Fibroblast of lung (primary cell): ENCODE measurements at regions not wholly inside any gene's neighbourhood (a gene's known extent, or its start where the extent isn't known, plus 50 kb on each side); places are given as distances from the start of the nearest gene placed in this dataset.

Source experiments
- DNase-seq, 2 donors: peaks; one replicate each; pipeline versions ENCODE4 v3.0.0 to v3.0.0-alpha.2; 2010; ENCODE audit warnings: low read depth in 2 of 2
- H2AFZ ChIP-seq: 2 replicates; pipeline ENCODE4 v1.5.1; 2012; ENCODE audit warnings: low read length, control low read depth, inconsistent platforms
- H3K27ac ChIP-seq: 2 replicates; pipeline ENCODE4 v1.5.1; 2011; ENCODE audit warnings: low read length, control low read depth; ENCODE audit not compliant: insufficient read depth
- H3K27me3 ChIP-seq: 2 replicates; pipeline ENCODE4 v1.5.1; 2011; ENCODE audit warnings: mild to moderate bottlenecking, low read length; ENCODE audit not compliant: control insufficient read depth, insufficient read depth
- H3K36me3 ChIP-seq: 2 replicates; pipeline ENCODE4 v1.5.1; 2011; ENCODE audit warnings: low read length; ENCODE audit not compliant: control insufficient read depth, insufficient read depth
- H3K4me1 ChIP-seq: 2 replicates; pipeline ENCODE4 v1.5.1; 2011; ENCODE audit warnings: low read length; ENCODE audit not compliant: control insufficient read depth, insufficient read depth; ENCODE audit errors: extremely low read depth
- H3K4me2 ChIP-seq: 2 replicates; pipeline ENCODE4 v1.5.1; 2011; ENCODE audit warnings: low read length, control low read depth; ENCODE audit not compliant: insufficient read depth; ENCODE audit errors: extremely low read depth
- H3K4me3 ChIP-seq, 4 experiments: fragments of 200-600 bp in 1 of 4; sonication (generic) in 1 of 4; replicated peaks in 1 of 4; 2 replicates each; pipeline ENCODE4 v1.5.1; 2011 to 2016; ENCODE audit warnings: low read length in 4 of 4, low read depth in 3 of 4, mild to moderate bottlenecking in 3 of 4, control low read depth in 2 of 4, inconsistent platforms in 1 of 4, mixed read lengths in 1 of 4; ENCODE audit not compliant: insufficient read depth in 1 of 4; ENCODE audit errors: control extremely low read depth in 1 of 4
- H3K79me2 ChIP-seq: 2 replicates; pipeline ENCODE4 v1.5.1; 2012; ENCODE audit warnings: mild to moderate bottlenecking, low read length, inconsistent platforms; ENCODE audit not compliant: control insufficient read depth, insufficient read depth
- H3K9ac ChIP-seq: 2 replicates; pipeline ENCODE4 v1.5.1; 2011; ENCODE audit warnings: mild to moderate bottlenecking, low read length, control low read depth; ENCODE audit not compliant: insufficient read depth
- H3K9me3 ChIP-seq: 2 replicates; pipeline ENCODE4 v1.5.1; 2012; ENCODE audit warnings: low read depth, low read length; ENCODE audit not compliant: control insufficient read depth, insufficient read depth
- H4K20me1 ChIP-seq: 2 replicates; pipeline ENCODE4 v1.5.1; 2011; ENCODE audit warnings: low read length; ENCODE audit not compliant: control insufficient read depth, insufficient read depth; ENCODE audit errors: extremely low read depth
- CTCF ChIP-seq, 2 donors: IDR thresholded peaks in 1 of 2; conservative IDR thresholded peaks in 1 of 2; 1 replicate in 1 of 2; 2 replicates in 1 of 2; pipeline ENCODE4 v1.5.1; 2011 to 2012; ENCODE audit warnings: low read length in 2 of 2, control low read depth in 1 of 2, inconsistent platforms in 1 of 2, low read depth in 1 of 2, mild to moderate bottlenecking in 1 of 2
- EZH2 ChIP-seq: IDR thresholded peaks from 2 replicates; pipeline ENCODE4 v1.5.1; 2012; ENCODE audit warnings: low read length, control low read depth, mild to moderate bottlenecking; ENCODE audit errors: missing control alignments

DNA sequence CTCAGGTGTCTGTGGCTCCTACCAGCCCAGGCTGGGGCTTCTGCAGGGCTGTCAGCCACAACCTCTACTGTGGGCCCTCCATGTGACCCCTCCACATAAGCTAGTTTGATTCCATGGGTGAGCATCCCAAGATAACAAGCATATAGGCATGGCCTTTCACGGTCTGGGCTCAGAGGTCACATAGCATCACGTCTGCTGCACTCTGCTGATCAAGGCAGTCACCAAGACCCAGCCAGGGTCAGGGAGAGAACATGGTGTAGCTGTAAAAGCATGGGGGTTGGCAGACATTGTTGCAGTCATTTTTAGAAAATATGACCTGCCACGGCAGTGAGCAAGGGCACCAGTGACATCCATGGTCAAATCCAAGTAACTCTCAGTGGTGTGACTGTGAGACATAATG lies 698.8 kb downstream of the UQCRFS1 start:
- H3K4me1 ChIP-seq, result no peaks in the 10 kb centered on the region
- H3K36me3 ChIP-seq, result no peaks in the 10 kb centered on the region
- no peak overlapping the region for H3K4me3 ChIP-seq
- H3K79me2 ChIP-seq, result no peaks in the 10 kb centered on the region
- TF ChIP-seq EZH2 (no peak), CTCF (conservative IDR thresholded peaks at IDR 0.05 in 1 of 2, IDR thresholded peaks at IDR 0.05 in 1 of 2; ENCODE audit: low read depth in 1 of 2, low read length in 2 of 2) (no peak)
- DNase-seq, result no peak
- no peak overlapping the region for H3K4me2 ChIP-seq
- H3K27ac ChIP-seq, result no peak overlapping the region
- no peaks in the 10 kb centered on the region for H4K20me1 ChIP-seq
- no peak overlapping the region for H3K9ac ChIP-seq
- no peaks in the 10 kb centered on the region for H3K9me3 ChIP-seq
- H3K27me3 ChIP-seq, result no peaks in the 10 kb centered on the region
- no peak overlapping the region for H2AFZ ChIP-seq

- no peaks in the 10 kb centered on the region for H3K79me2 ChIP-seq
- TF ChIP-seq EZH2, result no peak
- no peak for TF ChIP-seq CTCF (conservative IDR thresholded peaks at IDR 0.05 in 1 of 2, IDR thresholded peaks at IDR 0.05 in 1 of 2; ENCODE audit: low read depth in 1 of 2, low read length in 2 of 2)
Measured at GRCh38 chr19:28511655-28512054, 701.3 kb downstream of the UQCRFS1 start.

DNA sequence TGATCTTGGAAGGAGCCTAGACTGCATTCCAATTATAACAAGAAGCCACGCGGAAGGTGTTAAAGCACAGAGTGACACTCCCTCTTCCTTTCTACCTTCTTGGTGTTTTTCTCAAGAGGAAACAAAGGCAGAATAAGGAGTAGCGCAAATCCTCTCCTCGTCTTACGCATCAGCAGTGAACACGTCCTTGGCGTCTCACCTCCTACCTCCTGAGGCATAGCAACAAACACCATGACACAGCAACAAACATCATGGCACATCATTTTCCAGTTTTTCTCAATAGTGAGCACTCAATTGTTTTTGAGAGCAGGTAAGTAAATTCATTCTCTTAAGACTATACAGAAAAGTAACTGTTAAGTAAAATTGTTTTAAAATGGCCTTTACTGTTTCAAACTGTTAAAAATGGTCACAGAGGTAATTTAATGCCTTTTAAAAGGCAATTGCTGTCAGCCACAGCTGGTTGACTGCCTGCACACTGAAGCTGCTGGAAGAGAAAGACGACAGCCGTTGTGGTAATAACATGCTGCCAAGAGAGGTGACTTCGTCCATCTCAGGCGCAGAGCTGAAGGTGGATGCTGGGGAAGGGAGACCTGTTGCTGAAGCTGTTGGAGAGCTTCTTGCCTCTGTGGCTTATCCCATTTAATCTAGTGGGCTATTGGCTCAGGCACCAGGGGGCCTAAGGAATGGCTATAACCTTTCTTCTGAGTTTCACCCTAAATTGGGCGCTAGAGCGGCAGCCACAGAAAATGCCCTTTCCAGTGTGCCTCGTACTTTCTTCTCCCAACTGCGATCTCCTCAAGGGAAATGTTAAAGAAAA lies 703.7 kb downstream of the UQCRFS1 start:
- Histone ChIP-seq H3K4me3 (no peak overlapping the region), H3K27me3 (no peaks in the 10 kb centered on the region), H3K4me2 (no peak overlapping the region), H3K79me2 (no peaks in the 10 kb centered on the region), H3K9ac (no peak overlapping the region), H4K20me1 (no peaks in the 10 kb centered on the region), H3K4me1 (no peaks in the 10 kb centered on the region), H3K36me3 (no peaks in the 10 kb centered on the region), H3K27ac (no peak overlapping the region), H3K9me3 (no peaks in the 10 kb centered on the region), H2AFZ (no peak overlapping the region)
- TF ChIP-seq EZH2 (no peak), CTCF (conservative IDR thresholded peaks at IDR 0.05 in 1 of 2, IDR thresholded peaks at IDR 0.05 in 1 of 2; ENCODE audit: low read depth in 1 of 2, low read length in 2 of 2) (no peak)
- DNase-seq, result no peak

More at GRCh38 chr19:28511655-28512054, 701.3 kb downstream of the UQCRFS1 start:
- Histone ChIP-seq H3K27me3 (no peaks in the 10 kb centered on the region), H4K20me1 (no peaks in the 10 kb centered on the region), H3K27ac (no peak overlapping the region), H3K4me1 (no peaks in the 10 kb centered on the region), H3K9ac (no peak overlapping the region), H3K4me3 (no peak overlapping the region), H3K9me3 (no peaks in the 10 kb centered on the region), H3K4me2 (no peak overlapping the region), H2AFZ (no peak overlapping the region), H3K36me3 (no peaks in the 10 kb centered on the region)
- no peak for DNase-seq
